IMR-90 (cell line): ENCODE measurements at regions not wholly inside any gene's neighbourhood (a gene's known extent, or its start where the extent isn't known, plus 50 kb on each side); places are given as distances from the start of the nearest gene placed in this dataset.

Experiments
- ATAC-seq: fragments of 200-7000 bp; cut with Tn5 transposase; 2 replicates; pipeline ENCODE4 v1.9.1; 2020; ENCODE audit warnings: low read depth, mild to moderate bottlenecking, moderate library complexity
- BruUV-seq: library from RNA; stranded (reverse); fragments of 400-500 nt; replicated peaks from 2 replicates; lab custom pipeline; 2021; lab: Mats Ljungman, UMichigan
- CTCF ChIA-PET: fragments of 300-600 bp; formaldehyde crosslinking; extraction: SDS; loops from one replicate; lab custom pipeline; 2021; ENCODE audit warnings: antibody characterized with exemption; lab: Yijun Ruan, JAX
- POLR2A ChIA-PET: fragments of 300-600 bp; sonication (Branson Sonifier 250); formaldehyde crosslinking; loops from one replicate; lab custom pipeline; 2022; ENCODE audit warnings: antibody characterized with exemption; ENCODE audit not compliant: unreplicated experiment; lab: Charles Lee
- DNase-seq: peaks from one replicate; pipeline ENCODE4 v3.0.0; 2013
- H2AFZ ChIP-seq: replicated peaks from 2 replicates; pipeline ENCODE3; 2013; ENCODE audit warnings: low read length, mild to moderate bottlenecking; ENCODE audit not compliant: poor library complexity
- H2AK5ac ChIP-seq: 2 replicates; pipeline ENCODE4 v1.6.1; 2013; ENCODE audit warnings: low read depth, low read length, inconsistent platforms
- H2AK9ac ChIP-seq: replicated peaks from 2 replicates; pipeline ENCODE3; 2013; ENCODE audit warnings: mild to moderate bottlenecking, low read depth, low read length, moderate library complexity; ENCODE audit not compliant: poor library complexity
- H2BK120ac ChIP-seq: 2 replicates; pipeline ENCODE4 v1.6.1; 2013; ENCODE audit warnings: low read depth, low read length, inconsistent platforms
- H2BK15ac ChIP-seq: 3 replicates; pipeline ENCODE4 v1.6.1; 2013; ENCODE audit warnings: low read depth, low read length, inconsistent platforms
- H2BK20ac ChIP-seq: 2 replicates; pipeline ENCODE4 v1.6.1; 2013; ENCODE audit warnings: low read depth, mild to moderate bottlenecking, inconsistent platforms, low read length, moderate library complexity
- H2BK5ac ChIP-seq: 2 replicates; pipeline ENCODE4 v1.6.1; 2013; ENCODE audit warnings: mild to moderate bottlenecking, low read depth, low read length, inconsistent platforms; ENCODE audit not compliant: poor library complexity, severe bottlenecking
- H3K14ac ChIP-seq: replicated peaks from 2 replicates; pipeline ENCODE4 v1.6.1; 2013; ENCODE audit warnings: low read depth, low read length, inconsistent platforms
- H3K18ac ChIP-seq: 2 replicates; pipeline ENCODE4 v1.6.1; 2013; ENCODE audit warnings: low read depth, low read length, control low read depth
- H3K23ac ChIP-seq: 2 replicates; pipeline ENCODE4 v1.6.1; 2013; ENCODE audit warnings: low read depth, low read length, inconsistent platforms
- H3K27ac ChIP-seq: 2 replicates; pipeline ENCODE4 v1.5.1; 2013; ENCODE audit warnings: mild to moderate bottlenecking, control low read depth, low read length; ENCODE audit not compliant: insufficient read depth
- H3K27me3 ChIP-seq: 2 replicates; pipeline ENCODE4 v1.6.1; 2013; ENCODE audit warnings: low read length; ENCODE audit not compliant: control insufficient read depth, insufficient read depth
- H3K36me3 ChIP-seq: 2 replicates; pipeline ENCODE4 v1.6.1; 2013; ENCODE audit warnings: low read length, mixed read lengths; ENCODE audit not compliant: control insufficient read depth, insufficient read depth
- H3K4ac ChIP-seq: 2 replicates; pipeline ENCODE4 v1.6.1; 2013; ENCODE audit warnings: low read depth, low read length, inconsistent platforms
- H3K4me1 ChIP-seq: 2 replicates; pipeline ENCODE4 v1.6.1; 2013; ENCODE audit warnings: low read length, mixed read lengths; ENCODE audit not compliant: control insufficient read depth, insufficient read depth
- H3K4me2 ChIP-seq: 2 replicates; pipeline ENCODE4 v1.6.1; 2013; ENCODE audit warnings: low read depth, mild to moderate bottlenecking, control low read depth, low read length, moderate library complexity
- H3K4me3 ChIP-seq: 2 replicates; pipeline ENCODE4 v1.5.1; 2013; ENCODE audit warnings: low read depth, mild to moderate bottlenecking, control low read depth, low read length, moderate library complexity; ENCODE audit not compliant: insufficient read depth
- H3K56ac ChIP-seq: 2 replicates; pipeline ENCODE4 v1.6.1; 2013; ENCODE audit warnings: low read length, inconsistent platforms; ENCODE audit not compliant: insufficient read depth; ENCODE audit errors: extremely low read depth
- H3K79me1 ChIP-seq, 2 experiments: 2 replicates each; pipeline ENCODE4 v1.6.1; 2013; ENCODE audit warnings: low read length in 2 of 2, inconsistent platforms in 1 of 2, low read depth in 1 of 2
- H3K9ac ChIP-seq: 2 replicates; pipeline ENCODE4 v1.6.1; 2013; ENCODE audit warnings: low read depth, low read length, control low read depth
- H3K9me1 ChIP-seq: 2 replicates; pipeline ENCODE4 v1.6.1; 2013; ENCODE audit warnings: low read length, inconsistent platforms; ENCODE audit not compliant: insufficient read depth
- H3K9me3 ChIP-seq: 2 replicates; pipeline ENCODE4 v1.6.1; 2013; ENCODE audit warnings: low read length; ENCODE audit not compliant: control insufficient read depth, insufficient read depth
- H4K20me1 ChIP-seq: 2 replicates; pipeline ENCODE4 v1.6.1; 2013; ENCODE audit warnings: low read length, inconsistent platforms; ENCODE audit not compliant: insufficient read depth
- H4K5ac ChIP-seq: 2 replicates; pipeline ENCODE4 v1.6.1; 2013; ENCODE audit warnings: mild to moderate bottlenecking, low read depth, low read length, control low read depth
- H4K8ac ChIP-seq, 2 experiments: 2 replicates each; pipeline ENCODE4 v1.6.1; 2013; ENCODE audit warnings: low read depth in 2 of 2, low read length in 2 of 2, control low read depth in 1 of 2, inconsistent platforms in 1 of 2
- H4K91ac ChIP-seq: 2 replicates; pipeline ENCODE4 v1.6.1; 2013; ENCODE audit warnings: low read depth, low read length, inconsistent platforms; ENCODE audit not compliant: insufficient read depth
- NFE2L2 ChIP-seq: fragments of 150-350 bp; IDR thresholded peaks from 2 replicates; pipeline ENCODE4 v1.6.1; 2016; ENCODE audit warnings: low read depth, mild to moderate bottlenecking, low read length
- WGBS, 2 experiments: methylation state at CpG; one replicate each; pipeline versions ENCODE4 v1.1.5 to v1.1.7; 2013; ENCODE audit warnings: missing lambda C conversion rate in 2 of 2; ENCODE audit not compliant: insufficient read length in 1 of 2; ENCODE audit errors: extremely low coverage in 2 of 2; 5-methylcytosine and 5-hydroxymethylcytosine counted together
- dilution Hi-C: fragments of 300-500 bp; cut with HindIII; formaldehyde crosslinking; loops from one replicate; pipeline ENCODE4 v1.14.3; 2018; ENCODE audit warnings: low sequenced_read_pairs; ENCODE audit not compliant: unreplicated experiment
- in situ Hi-C: fragments of 300-500 bp; cut with MboI; formaldehyde crosslinking; loops from 3 replicates; pipeline ENCODE4 v1.14.3; 2019; ENCODE audit warnings: low sequenced_read_pairs, inconsistent platforms, mixed read lengths
- intact Hi-C: fragments of 100-400 bp; cut with micrococcal nuclease; formaldehyde crosslinking; loops from 2 replicates; pipeline ENCODE4 v1.10.0; 2022

GRCh38 chr1:39128126-39128525, 76.4 kb upstream of the MACF1 start:
- in situ Hi-C loops (no loop called here), dilution Hi-C loops (no loop called here), intact Hi-C loops (no loop called here)
- Histone ChIP-seq H3K9me3 (no peaks in the 10 kb centered on the region), H3K36me3 (peaks cover 4% of the 10 kb centered on the region; the same call in 1 of the 2 replicates), H3K9ac (no peak overlapping the region), H2BK20ac (no peak overlapping the region), H3K23ac (no peak overlapping the region), H4K91ac (no peak overlapping the region), H3K79me1 (peaks cover 30 to 88% of the 10 kb centered on the region in 2 experiments), H3K27ac (peak overlapping the region; percentile 14; the same call in 1 of the 2 replicates), H3K18ac (peak overlapping the region; percentile 72; the same call in 1 of the 2 replicates), H2BK15ac (no peak overlapping the region), H4K20me1 (peaks cover 40% of the 10 kb centered on the region), H2BK120ac (no peak overlapping the region), H4K5ac (no peak overlapping the region), H2AK5ac (no peak overlapping the region; the same call in 1 of the 2 replicates), H2AFZ (no peak overlapping the region), H3K4me1 (peaks cover 32% of the 10 kb centered on the region), H2BK5ac (peak overlapping the region; percentile 24), H3K56ac (no peak overlapping the region), H3K9me1 (peaks cover 27% of the 10 kb centered on the region), H3K14ac (no peak overlapping the region), H4K8ac (no peak overlapping the region), H3K4me2 (no peak overlapping the region), H2AK9ac (no peak overlapping the region), H3K27me3 (no peaks in the 10 kb centered on the region), H3K4ac (no peak overlapping the region; the same call in 1 of the 2 replicates), H3K4me3 (no peak overlapping the region)
- no TSS peak for BruUV-seq
- no peak for TF ChIP-seq NFE2L2
- ChIA-PET CTCF (no interaction called here), POLR2A (no interaction called here)
- WGBS, 2 experiments: 60% methylated on average over 2 of the region's 4 CpGs; no CpG with 5 or more reads in 1 of the 2 experiments
- no peak for DNase-seq
- ATAC-seq: no peak
